NCI-H1048 (cell line): ENCODE measurements at regions not wholly inside any gene's neighbourhood (a gene's known extent, or its start where the extent isn't known, plus 50 kb on each side); places are given as distances from the start of the nearest gene placed in this dataset.
"Not testable (repeated sequence)": the region's sequence is repeated elsewhere in the genome, so short reads cannot be mapped to it uniquely, and the experiment has no call there.

Experiments
- DNase-seq: peaks from one replicate; lab custom pipeline; 2025; lab: John Stamatoyannopoulos, UW

- DNase-seq = no peak
Observed at GRCh38 chr5:125837866-125838265, 585.3 kb upstream of the GRAMD2B start.

GRCh38 chr5:125847561-125847960 lies 575.6 kb upstream of the GRAMD2B start:
- no peak for DNase-seq

DNA sequence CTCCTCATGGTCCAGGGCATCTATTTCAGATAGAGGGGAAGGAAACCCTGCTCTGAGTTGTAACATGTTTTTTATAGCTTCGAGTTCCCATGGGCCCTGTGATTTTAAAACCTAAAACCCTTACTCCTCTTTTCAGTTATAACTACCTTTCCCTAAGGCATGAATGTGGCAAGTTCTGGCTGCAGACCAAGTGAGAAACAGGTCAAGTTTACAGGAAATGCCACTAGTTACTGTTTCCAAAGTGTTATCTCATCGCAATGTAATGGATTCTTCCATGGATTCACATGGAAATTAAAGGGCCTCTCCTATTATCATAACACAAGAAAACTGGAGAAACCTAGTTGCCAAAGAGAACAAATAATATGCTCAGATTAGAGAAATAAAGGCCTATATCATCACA lies 574.5 kb upstream of the GRAMD2B start:
- no peak for DNase-seq

DNA sequence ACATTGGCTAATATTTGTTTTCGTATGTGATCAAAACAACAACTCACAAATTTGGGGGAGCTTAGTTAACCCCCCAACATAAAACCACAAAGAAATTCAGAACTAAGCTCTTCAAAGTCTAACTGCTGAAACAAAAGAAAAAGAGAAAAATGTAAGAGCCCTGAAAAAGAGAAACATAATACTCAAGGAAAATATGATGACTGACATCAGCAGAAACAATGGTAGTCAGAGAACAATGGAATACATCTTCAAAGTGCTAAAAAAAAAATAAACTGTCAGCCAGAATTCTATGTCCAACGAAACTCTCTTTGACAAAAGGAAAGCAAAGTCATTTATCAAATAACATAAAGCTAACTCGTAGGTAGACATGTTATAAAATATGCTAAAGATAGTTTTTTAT lies 566.3 kb upstream of the GRAMD2B start:
- no peak for DNase-seq

GRCh38 chr5:125863579-125863978 lies 559.6 kb upstream of the GRAMD2B start:
- no peak for DNase-seq

GRCh38 chr5:125865166-125865815 lies 557.9 kb upstream of the GRAMD2B start:
- DNase-seq = no peak

DNA sequence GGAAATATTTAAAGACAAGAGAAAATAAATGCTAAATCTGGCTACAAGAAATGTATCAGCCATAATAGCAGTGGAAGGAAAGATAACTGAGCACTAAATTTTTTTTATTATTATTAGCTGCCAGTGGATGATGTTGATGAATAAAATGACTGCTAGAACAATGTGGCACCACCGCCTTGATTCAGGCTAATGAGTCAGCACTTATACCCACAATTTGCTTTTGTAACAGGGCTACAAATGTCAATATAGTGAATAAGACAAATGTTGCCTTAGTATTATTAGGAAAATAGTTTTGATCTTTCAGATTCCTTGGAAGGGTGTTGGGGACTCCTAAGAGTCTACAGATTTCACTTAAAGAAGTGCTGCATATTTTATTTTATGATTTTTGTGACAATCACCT lies 555.2 kb upstream of the GRAMD2B start:
- no peak for DNase-seq

GRCh38 chr5:125870256-125870655 lies 553.0 kb upstream of the GRAMD2B start:
- DNase-seq = no peak

GRCh38 chr5:125874057-125874456 lies 549.2 kb upstream of the GRAMD2B start:
- DNase-seq = no peak

GRCh38 chr5:125874717-125875116 lies 548.5 kb upstream of the GRAMD2B start:
- DNase-seq = no peak

GRCh38 chr5:125877248-125877647 lies 546.0 kb upstream of the GRAMD2B start:
- DNase-seq = no peak

- no peak for DNase-seq
Observed at GRCh38 chr5:125882061-125882460, 541.1 kb upstream of the GRAMD2B start.

DNA sequence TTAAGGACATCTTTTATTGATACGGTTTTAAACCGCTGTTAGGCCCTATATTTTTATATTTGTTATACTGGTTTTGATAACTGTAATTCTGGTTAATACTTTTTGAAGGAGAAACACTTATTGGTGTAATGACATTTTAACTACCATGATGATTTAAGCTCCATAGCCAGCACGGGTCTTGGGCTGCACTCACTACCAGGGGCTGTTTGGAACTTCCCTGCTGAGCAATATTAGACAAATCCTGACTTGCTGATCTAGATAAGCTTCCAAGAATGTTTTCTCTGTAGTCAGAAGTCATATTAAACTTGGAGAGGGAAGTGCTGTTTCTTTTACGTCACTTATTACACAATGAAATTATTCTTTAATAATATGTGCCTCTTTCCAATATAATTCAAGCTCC lies 540.0 kb upstream of the GRAMD2B start:
- no peak for DNase-seq

DNA sequence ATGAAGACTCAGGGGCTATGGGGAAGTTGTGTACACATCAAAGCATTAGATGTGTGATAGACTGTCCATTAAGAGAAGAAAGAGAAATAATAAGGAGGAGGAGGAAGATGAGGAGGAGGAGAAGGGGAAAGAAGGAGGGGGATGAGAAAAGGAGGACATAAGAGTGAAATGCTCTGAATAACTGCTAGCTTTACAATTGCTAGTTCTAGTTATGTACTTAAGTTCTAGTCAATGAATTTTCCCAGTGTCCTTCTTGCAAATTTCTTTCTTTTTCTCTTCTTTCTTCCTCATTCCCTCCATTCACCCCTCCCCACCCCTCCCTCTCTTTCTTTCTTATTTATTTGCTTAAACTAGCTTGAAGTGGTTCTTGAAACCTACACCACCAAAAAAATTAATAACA lies 534.9 kb upstream of the GRAMD2B start:
- no peak for DNase-seq

DNA sequence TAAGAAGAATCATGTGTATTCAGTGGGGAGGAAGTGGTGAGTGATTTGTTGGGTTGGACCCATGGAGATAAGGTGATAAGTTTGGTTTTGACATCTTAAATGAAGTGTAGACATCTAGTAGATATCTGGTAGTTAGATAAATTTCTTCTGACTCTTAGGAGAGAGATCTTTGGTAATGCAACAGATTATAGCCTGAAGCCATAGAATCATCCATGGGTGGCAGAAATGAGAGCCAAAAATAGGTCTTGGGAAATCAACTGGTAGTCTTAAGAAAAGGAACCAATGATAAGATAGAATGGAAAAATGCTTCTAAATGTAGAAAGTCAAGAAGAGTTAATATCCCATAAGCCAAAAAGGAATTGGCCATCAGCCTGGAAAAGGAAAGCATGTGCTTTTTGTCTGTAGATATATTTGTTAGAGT lies 532.7 kb upstream of the GRAMD2B start:
- DNase-seq = no peak

DNA sequence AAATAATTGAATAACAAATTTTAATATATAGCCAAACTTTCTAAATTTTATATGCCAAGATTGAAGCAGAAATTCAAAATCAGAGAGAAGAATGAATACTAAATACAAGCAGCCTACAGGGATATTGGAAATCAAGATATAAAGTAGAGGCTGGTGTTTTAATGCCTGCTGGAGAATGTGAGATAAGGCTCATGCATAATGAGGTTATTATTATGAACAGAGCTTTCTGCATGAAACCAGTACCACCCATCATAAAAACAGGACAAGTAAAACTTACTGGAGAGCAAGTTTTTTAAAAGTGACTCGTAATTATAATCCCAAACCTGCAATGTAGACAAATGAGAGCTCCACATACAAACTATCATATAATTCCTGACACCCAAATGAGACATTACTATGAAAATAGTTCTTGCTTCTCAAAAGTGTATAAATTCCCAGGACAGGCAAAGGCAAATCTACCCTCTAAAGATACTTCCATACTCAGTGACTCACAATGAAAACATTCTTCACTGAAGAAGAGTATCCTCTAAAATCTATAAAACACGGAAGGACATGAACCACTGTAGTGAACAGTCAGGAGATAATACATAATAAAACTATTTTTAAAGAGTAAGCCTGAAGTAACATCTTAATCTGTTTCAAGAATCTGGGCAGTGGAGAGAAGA lies 532.0 kb upstream of the GRAMD2B start:
- DNase-seq = no peak

- no peak for DNase-seq
Observed at GRCh38 chr5:125894383-125894782, 528.8 kb upstream of the GRAMD2B start.

GRCh38 chr5:125896368-125896767 lies 526.8 kb upstream of the GRAMD2B start:
- no peak for DNase-seq

GRCh38 chr5:125897089-125897488 lies 526.1 kb upstream of the GRAMD2B start:
- no peak for DNase-seq

DNA sequence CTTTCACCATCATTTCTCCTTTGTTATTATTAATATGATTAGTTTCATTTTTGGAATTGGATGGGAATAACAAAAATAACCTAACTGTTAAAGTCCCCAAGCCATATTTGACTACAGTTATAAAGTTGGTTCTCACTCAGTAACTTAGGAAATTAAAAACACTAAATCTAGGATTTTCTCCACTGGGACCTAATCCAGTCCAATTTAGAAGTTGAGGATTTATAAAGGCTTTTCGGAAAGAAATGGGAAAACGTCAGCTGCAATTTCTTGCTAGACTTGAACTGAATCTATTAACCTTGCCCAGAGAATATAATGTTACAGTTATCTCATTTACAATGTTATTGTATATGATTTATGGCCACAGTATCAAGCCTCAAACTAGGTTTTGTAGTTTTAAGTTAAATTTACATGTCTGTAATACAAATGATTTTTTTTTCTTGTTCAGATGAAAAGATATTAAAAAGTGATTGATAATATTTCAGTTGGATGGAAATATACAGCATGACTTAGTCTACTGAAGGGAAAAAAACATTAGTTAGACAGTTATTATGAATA lies 524.3 kb upstream of the GRAMD2B start:
- no peak for DNase-seq

GRCh38 chr5:125912028-125912427 lies 511.2 kb upstream of the GRAMD2B start:
- DNase-seq = no peak

- no peak for DNase-seq
Observed at GRCh38 chr5:125913200-125913599, 510.0 kb upstream of the GRAMD2B start.

DNA sequence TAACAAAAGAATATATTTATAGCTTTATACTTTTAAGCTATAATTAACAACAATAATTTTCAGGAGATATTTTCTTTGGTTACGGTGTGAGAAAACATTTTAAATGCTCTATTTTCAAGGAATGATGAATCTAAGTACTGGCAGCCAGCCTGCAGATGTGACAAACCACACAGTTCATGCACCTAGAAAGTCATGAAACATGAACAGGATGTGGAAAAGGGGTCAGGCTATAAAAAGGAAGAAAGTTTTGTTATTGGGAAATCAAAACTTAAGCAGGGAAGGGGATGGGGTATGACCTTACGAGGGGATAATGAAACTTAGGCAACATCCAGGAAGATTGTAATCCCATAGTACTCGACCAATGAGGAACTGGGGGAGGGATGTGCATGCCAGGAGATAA lies 508.7 kb upstream of the GRAMD2B start:
- DNase-seq = no peak

GRCh38 chr5:125923958-125924357 lies 499.3 kb upstream of the GRAMD2B start:
- DNase-seq = not testable (repeated sequence)
